MM.1S (cell line): ENCODE measurements at regions not wholly inside any gene's neighbourhood (a gene's known extent, or its start where the extent isn't known, plus 50 kb on each side); places are given as distances from the start of the nearest gene placed in this dataset.

ENCODE experiments used
- DNase-seq: peaks from one replicate; pipeline ENCODE4 v3.0.0-alpha.2; 2015
- H2AFZ ChIP-seq: fragments of 300-600 bp; sonication (generic); 2 replicates; pipeline ENCODE4 v1.6.0; 2016; ENCODE audit warnings: antibody characterized with exemption, low read length
- H3F3A ChIP-seq: fragments of 300-600 bp; sonication (generic); 2 replicates; pipeline ENCODE4 v1.6.1; 2016; ENCODE audit warnings: mild to moderate bottlenecking, antibody characterized with exemption, low read length, moderate library complexity, mixed read lengths; ENCODE audit not compliant: insufficient read depth
- H3K27ac ChIP-seq: fragments of 300-600 bp; sonication (generic); 2 replicates; pipeline ENCODE4 v1.5.1; 2016; ENCODE audit warnings: mild to moderate bottlenecking, low read length
- H3K27me3 ChIP-seq: fragments of 300-600 bp; sonication (generic); replicated peaks from 2 replicates; pipeline ENCODE4 v1.6.0; 2016; ENCODE audit warnings: low read length; ENCODE audit not compliant: insufficient read depth
- H3K36me3 ChIP-seq: fragments of 300-600 bp; sonication (generic); replicated peaks from 2 replicates; pipeline ENCODE4 v1.6.1; 2016; ENCODE audit warnings: mild to moderate bottlenecking, low read length, mixed read lengths; ENCODE audit not compliant: insufficient read depth
- H3K4me1 ChIP-seq: fragments of 300-600 bp; sonication (generic); 2 replicates; pipeline ENCODE4 v1.6.1; 2016; ENCODE audit warnings: low read length, mixed read lengths
- H3K4me2 ChIP-seq: fragments of 300-600 bp; sonication (generic); 2 replicates; pipeline ENCODE4 v1.6.0; 2016; ENCODE audit warnings: low read depth, low read length
- H3K4me3 ChIP-seq: fragments of 300-600 bp; sonication (generic); 2 replicates; pipeline ENCODE4 v1.5.1; 2016; ENCODE audit warnings: low read length, mixed read lengths
- H3K79me2 ChIP-seq: fragments of 300-600 bp; sonication (generic); 2 replicates; pipeline ENCODE4 v1.6.1; 2016; ENCODE audit warnings: mixed run types, low read length, mixed read lengths
- H3K9ac ChIP-seq: fragments of 300-600 bp; sonication (generic); 2 replicates; pipeline ENCODE4 v1.6.1; 2016; ENCODE audit warnings: low read length, mixed read lengths
- H3K9me2 ChIP-seq: fragments of 300-600 bp; sonication (generic); replicated peaks from 2 replicates; pipeline ENCODE4 v1.6.1; 2016; ENCODE audit warnings: mild to moderate bottlenecking, low read length, mixed read lengths; ENCODE audit not compliant: insufficient read depth
- H3K9me3 ChIP-seq: fragments of 300-600 bp; sonication (generic); replicated peaks from 2 replicates; pipeline ENCODE4 v1.6.1; 2016; ENCODE audit warnings: mild to moderate bottlenecking, low read length, mixed read lengths; ENCODE audit not compliant: insufficient read depth
- H4K20me1 ChIP-seq: fragments of 300-600 bp; sonication (generic); 2 replicates; pipeline ENCODE4 v1.6.1; 2016; ENCODE audit warnings: mild to moderate bottlenecking, low read length, moderate library complexity, mixed read lengths; ENCODE audit not compliant: insufficient read depth
- CTCF ChIP-seq: fragments of 300-600 bp; sonication (generic); IDR thresholded peaks from 2 replicates; pipeline ENCODE4 v1.5.1; 2016; ENCODE audit warnings: antibody characterized with exemption, low read length, mixed read lengths
- EZH2 ChIP-seq: fragments of 300-600 bp; sonication (generic); optimal IDR thresholded peaks from 2 replicates; pipeline ENCODE3; 2017; ENCODE audit warnings: low read depth, mild to moderate bottlenecking, antibody characterized with exemption, low read length, mixed read lengths
- EZH2phosphoT487 ChIP-seq: fragments of 300-600 bp; sonication (generic); IDR thresholded peaks from 2 replicates; pipeline ENCODE4 v1.6.1; 2018; ENCODE audit warnings: antibody characterized with exemption, low read length

GRCh38 chr11:115630214-115630613 is 126.0 kb upstream of the CADM1 start:
- H3F3A ChIP-seq = no peaks in the 10 kb centered on the region
- no peaks in the 10 kb centered on the region for H3K27me3 ChIP-seq
- no peak for DNase-seq
- no peaks in the 10 kb centered on the region for H3K9me3 ChIP-seq
- no peak overlapping the region for H3K4me3 ChIP-seq
- H3K4me1 ChIP-seq = no peaks in the 10 kb centered on the region
- H2AFZ ChIP-seq = no peak overlapping the region
- no peak overlapping the region for H3K27ac ChIP-seq
- H3K36me3 ChIP-seq = no peaks in the 10 kb centered on the region
- no peak overlapping the region for H3K9ac ChIP-seq
- no peak for TF ChIP-seq CTCF
- H3K4me2 ChIP-seq = no peak overlapping the region
- H4K20me1 ChIP-seq = no peaks in the 10 kb centered on the region
- H3K9me2 ChIP-seq = no peaks in the 10 kb centered on the region
- H3K79me2 ChIP-seq = no peaks in the 10 kb centered on the region

GRCh38 chr11:115629456-115630015 is 125.3 kb upstream of the CADM1 start:
- H3K27ac ChIP-seq = no peak overlapping the region
- DNase-seq = no peak

GRCh38 chr11:115627666-115628460 is 123.6 kb upstream of the CADM1 start:
- no peaks in the 10 kb centered on the region for H4K20me1 ChIP-seq
- no peak for TF ChIP-seq CTCF
- no peak for TF ChIP-seq EZH2
- no peak for TF ChIP-seq EZH2phosphoT487
- H3K4me3 ChIP-seq = no peak overlapping the region
- DNase-seq = no peak
- H3K9me3 ChIP-seq = no peaks in the 10 kb centered on the region
- no peaks in the 10 kb centered on the region for H3K9me2 ChIP-seq
- H3K27me3 ChIP-seq = no peaks in the 10 kb centered on the region
- no peak overlapping the region for H3K4me2 ChIP-seq
- H3K27ac ChIP-seq = no peak overlapping the region
- H3K9ac ChIP-seq = no peak overlapping the region
- H3K79me2 ChIP-seq = no peaks in the 10 kb centered on the region
- H3K36me3 ChIP-seq = no peaks in the 10 kb centered on the region
- H3F3A ChIP-seq = no peaks in the 10 kb centered on the region
- H2AFZ ChIP-seq = no peak overlapping the region
- no peaks in the 10 kb centered on the region for H3K4me1 ChIP-seq

More at GRCh38 chr11:115629456-115630015, 125.3 kb upstream of the CADM1 start:
- H3K27me3 ChIP-seq = no peaks in the 10 kb centered on the region
- TF ChIP-seq EZH2 (no peak), CTCF (no peak), EZH2phosphoT487 (no peak)
- no peaks in the 10 kb centered on the region for H3K36me3 ChIP-seq
- no peak overlapping the region for H3K4me2 ChIP-seq
- H3F3A ChIP-seq = no peaks in the 10 kb centered on the region
- no peaks in the 10 kb centered on the region for H3K79me2 ChIP-seq
- no peaks in the 10 kb centered on the region for H3K9me2 ChIP-seq
- no peak overlapping the region for H3K9ac ChIP-seq
- H3K9me3 ChIP-seq = no peaks in the 10 kb centered on the region
- no peaks in the 10 kb centered on the region for H3K4me1 ChIP-seq
- H3K4me3 ChIP-seq = no peak overlapping the region
- no peaks in the 10 kb centered on the region for H4K20me1 ChIP-seq
- no peak overlapping the region for H2AFZ ChIP-seq
